ENCODE measurements at regions not wholly inside any gene's neighbourhood (a gene's known extent, or its start where the extent isn't known, plus 50 kb on each side); places are given as distances from the start of the nearest gene placed in this dataset.
A peak's percentile ranks its signal among the peaks of the same experiment; 100 is the strongest.

DNA sequence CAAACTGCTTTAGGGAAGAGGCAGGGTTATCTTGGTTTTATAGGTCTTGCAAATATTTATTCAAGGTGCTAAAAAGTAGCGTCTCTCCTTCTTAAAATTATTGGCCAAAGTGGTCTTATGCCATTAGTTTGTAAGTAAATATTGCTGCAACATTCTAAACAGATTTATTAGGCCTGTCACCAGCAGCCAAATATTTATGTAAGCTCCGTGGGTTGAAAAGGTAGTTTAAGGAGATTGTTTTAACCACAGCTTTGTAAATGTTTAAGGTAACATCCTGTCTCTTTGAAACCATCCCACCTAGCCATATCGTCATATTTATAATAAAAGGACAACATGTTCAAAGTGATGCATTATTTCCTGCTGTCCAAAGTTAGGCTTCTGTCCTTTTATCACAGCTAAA lies 210.1 kb upstream of the LNX1 start:
- DNase-seq (peak; percentile 54), ATAC-seq (peak; percentile 75)
- Histone ChIP-seq H3K27ac (ENCODE audit: low read length) (0 out of 2 replicates have a peak overlapping the region, but pooled peaks have one; percentile 13), H3K4me2 (ENCODE audit: low read length) (0 out of 2 replicates have a peak overlapping the region, but pooled peaks have one; percentile 4), H3K9ac (ENCODE audit: low read length) (no peak overlapping the region), H3F3A (ENCODE audit: low read length, unreplicated experiment) (no peaks in the 10 kb centered on the region), H3K27me3 (ENCODE audit: low read length) (no peaks in the 10 kb centered on the region), H3K4me1 (ENCODE audit: insufficient read depth, low read length) (peaks cover 10% of the 10 kb centered on the region; the same call in 1 of the 2 replicates), H3K36me3 (ENCODE audit: low read depth, low read length) (no peaks in the 10 kb centered on the region), H3K9me2 (replicated peaks; ENCODE audit: low read length) (no peaks in the 10 kb centered on the region), H3K9me3 (ENCODE audit: low read length) (no peaks in the 10 kb centered on the region), H4K20me1 (ENCODE audit: low read length) (no peaks in the 10 kb centered on the region), H3K79me2 (ENCODE audit: low read length) (no peaks in the 10 kb centered on the region), H3K4me3 (ENCODE audit: low read length) (no peak overlapping the region), H2AFZ (ENCODE audit: low read length) (0 out of 2 replicates have a peak overlapping the region, but pooled peaks have one; percentile 7)
- CTCF ChIA-PET, result interaction anchor here (0.6 to 0.7 kb wide), 2 partner anchors 95 to 113 kb away, joined by 3 to 4 read pairs; no protein-coding TSS in a partner anchor
- intact Hi-C loops (cut with micrococcal nuclease), result loop anchor here (10.0 kb wide), 1 partner anchor 297 kb away; no protein-coding TSS in a partner anchor
- BruUV-seq (replicated peaks), result no TSS peak
- POLR2A ChIA-PET (ENCODE audit: unreplicated experiment), result no interaction called here
- TF ChIP-seq, protein P1, sequence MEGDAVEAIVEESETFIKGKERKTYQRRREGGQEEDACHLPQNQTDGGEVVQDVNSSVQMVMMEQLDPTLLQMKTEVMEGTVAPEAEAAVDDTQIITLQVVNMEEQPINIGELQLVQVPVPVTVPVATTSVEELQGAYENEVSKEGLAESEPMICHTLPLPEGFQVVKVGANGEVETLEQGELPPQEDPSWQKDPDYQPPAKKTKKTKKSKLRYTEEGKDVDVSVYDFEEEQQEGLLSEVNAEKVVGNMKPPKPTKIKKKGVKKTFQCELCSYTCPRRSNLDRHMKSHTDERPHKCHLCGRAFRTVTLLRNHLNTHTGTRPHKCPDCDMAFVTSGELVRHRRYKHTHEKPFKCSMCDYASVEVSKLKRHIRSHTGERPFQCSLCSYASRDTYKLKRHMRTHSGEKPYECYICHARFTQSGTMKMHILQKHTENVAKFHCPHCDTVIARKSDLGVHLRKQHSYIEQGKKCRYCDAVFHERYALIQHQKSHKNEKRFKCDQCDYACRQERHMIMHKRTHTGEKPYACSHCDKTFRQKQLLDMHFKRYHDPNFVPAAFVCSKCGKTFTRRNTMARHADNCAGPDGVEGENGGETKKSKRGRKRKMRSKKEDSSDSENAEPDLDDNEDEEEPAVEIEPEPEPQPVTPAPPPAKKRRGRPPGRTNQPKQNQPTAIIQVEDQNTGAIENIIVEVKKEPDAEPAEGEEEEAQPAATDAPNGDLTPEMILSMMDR (conservative IDR thresholded peaks at IDR 0.05; ENCODE audit: low read depth, low read length), result no peak
- TF ChIP-seq EZH2 (IDR thresholded peaks at IDR 0.05; ENCODE audit: low read length, unreplicated experiment) (no peak), EZH2phosphoT487 (IDR thresholded peaks at IDR 0.05; ENCODE audit: borderline replicate concordance, low read length) (no peak)

DNA sequence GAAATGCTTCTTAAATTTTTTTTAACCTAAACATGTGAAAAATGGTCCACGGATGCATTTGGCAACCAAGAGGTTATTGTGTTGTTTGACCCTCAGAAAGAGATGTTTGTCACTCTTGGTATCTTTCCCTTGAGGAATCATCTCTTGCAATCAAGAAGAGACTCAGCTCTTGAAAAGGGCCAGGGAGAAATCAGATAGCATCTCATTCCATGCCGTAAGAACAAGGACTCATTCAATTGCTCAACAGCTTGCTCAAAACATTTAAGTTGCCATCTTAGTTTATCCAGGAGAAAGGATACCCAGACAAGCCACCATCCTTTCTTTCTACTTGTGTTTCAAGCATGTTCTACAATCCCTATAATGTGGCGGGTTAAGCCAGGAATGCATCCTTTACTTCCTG lies 209.5 kb upstream of the LNX1 start:
- Histone ChIP-seq H3K9me3 (ENCODE audit: low read length) (no peaks in the 10 kb centered on the region), H3K27ac (ENCODE audit: low read length) (no peak overlapping the region), H3K27me3 (ENCODE audit: low read length) (no peaks in the 10 kb centered on the region), H2AFZ (ENCODE audit: low read length) (no peak overlapping the region), H3K9ac (ENCODE audit: low read length) (no peak overlapping the region), H3K79me2 (ENCODE audit: low read length) (no peaks in the 10 kb centered on the region), H3K4me2 (ENCODE audit: low read length) (no peak overlapping the region), H4K20me1 (ENCODE audit: low read length) (no peaks in the 10 kb centered on the region), H3K4me1 (ENCODE audit: insufficient read depth, low read length) (peaks cover 10% of the 10 kb centered on the region; the same call in 1 of the 2 replicates), H3F3A (ENCODE audit: low read length, unreplicated experiment) (no peaks in the 10 kb centered on the region), H3K9me2 (replicated peaks; ENCODE audit: low read length) (no peaks in the 10 kb centered on the region), H3K4me3 (ENCODE audit: low read length) (no peak overlapping the region), H3K36me3 (ENCODE audit: low read depth, low read length) (no peaks in the 10 kb centered on the region)
- POLR2A ChIA-PET (ENCODE audit: unreplicated experiment), result no interaction called here
- intact Hi-C loops (cut with micrococcal nuclease), result loop anchor here (10.0 kb wide), 1 partner anchor 296 kb away; no protein-coding TSS in a partner anchor
- TF ChIP-seq, protein P1 (conservative IDR thresholded peaks at IDR 0.05; ENCODE audit: low read depth, low read length), result no peak
- TF ChIP-seq EZH2 (IDR thresholded peaks at IDR 0.05; ENCODE audit: low read length, unreplicated experiment) (no peak), EZH2phosphoT487 (IDR thresholded peaks at IDR 0.05; ENCODE audit: borderline replicate concordance, low read length) (no peak)
- no TSS peak for BruUV-seq (replicated peaks)
- DNase-seq (no peak), ATAC-seq (peak; percentile 17; the same call in 1 of the 2 replicates)
- CTCF ChIA-PET, result no interaction called here

DNA sequence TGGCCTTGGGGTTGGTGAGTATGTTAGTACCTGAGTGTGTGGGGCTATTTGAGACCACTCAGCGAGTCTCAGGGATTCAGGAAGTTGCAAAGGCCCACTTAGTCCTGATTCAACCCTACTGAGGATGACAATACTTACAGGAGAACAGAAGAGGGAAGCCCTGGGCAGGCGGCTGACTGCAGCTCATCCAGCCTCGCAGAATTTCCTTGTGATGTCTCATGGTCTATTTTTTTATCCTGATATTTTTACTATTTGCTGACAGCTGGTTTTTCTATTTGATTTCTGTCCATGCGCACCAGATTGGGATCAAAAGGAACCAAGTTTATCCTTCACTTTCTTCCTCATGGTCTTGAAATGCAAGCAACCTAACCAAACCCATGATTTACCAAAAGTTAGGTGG lies 201.8 kb upstream of the LNX1 start:
- no peak overlapping the region for H3K4me3 ChIP-seq (ENCODE audit: low read length)
- intact Hi-C loops (cut with micrococcal nuclease), result no loop called here
- H3K4me1 ChIP-seq (ENCODE audit: insufficient read depth, low read length), result no peaks in the 10 kb centered on the region
- no peaks in the 10 kb centered on the region for H3K36me3 ChIP-seq (ENCODE audit: low read depth, low read length)
- H3K9ac ChIP-seq (ENCODE audit: low read length), result no peak overlapping the region
- H4K20me1 ChIP-seq (ENCODE audit: low read length), result no peaks in the 10 kb centered on the region
- H3K9me3 ChIP-seq (ENCODE audit: low read length), result no peaks in the 10 kb centered on the region
- no peak for DNase-seq
- no TSS peak for BruUV-seq (replicated peaks)
- no peaks in the 10 kb centered on the region for H3K27me3 ChIP-seq (ENCODE audit: low read length)
- no peaks in the 10 kb centered on the region for H3K79me2 ChIP-seq (ENCODE audit: low read length)
- no peak overlapping the region for H3K27ac ChIP-seq (ENCODE audit: low read length)
- ChIA-PET POLR2A (ENCODE audit: unreplicated experiment) (no interaction called here), CTCF (no interaction called here)
- H2AFZ ChIP-seq (ENCODE audit: low read length), result no peak overlapping the region
- no peaks in the 10 kb centered on the region for H3K9me2 ChIP-seq (replicated peaks; ENCODE audit: low read length)
- no peaks in the 10 kb centered on the region for H3F3A ChIP-seq (ENCODE audit: low read length, unreplicated experiment)
- no peak for ATAC-seq
- TF ChIP-seq EZH2 (IDR thresholded peaks at IDR 0.05; ENCODE audit: low read length, unreplicated experiment), result no peak
- no peak overlapping the region for H3K4me2 ChIP-seq (ENCODE audit: low read length)
